Gastrocnemius medialis (tissue), 4 donors: ENCODE measurements at regions not wholly inside any gene's neighbourhood (a gene's known extent, or its start where the extent isn't known, plus 50 kb on each side); places are given as distances from the start of the nearest gene placed in this dataset.

Source experiments
- ATAC-seq, 2 donors: fragments of 150-250 bp; one replicate each; pipeline ENCODE4 v1.9.1; 2016
- DNase-seq, 2 donors: peaks; one replicate each; pipeline ENCODE4 v3.0.0-alpha.2; 2019
- H3K27ac ChIP-seq, 4 donors: fragments of 200-600 bp; sonication (generic); 1 replicate in 1 of 4; 2 replicates in 3 of 4; pipeline ENCODE4 v1.5.1; 2016 to 2018; ENCODE audit warnings: mild to moderate bottlenecking in 2 of 4, moderate library complexity in 1 of 4
- H3K27me3 ChIP-seq, 3 donors: fragments of 200-600 bp; sonication (generic) in 2 of 3; 1 replicate in 1 of 3; 2 replicates in 2 of 3; pipeline versions ENCODE4 v1.5.1 to v1.6.0; 2016 to 2019; ENCODE audit warnings: mild to moderate bottlenecking in 1 of 3, moderate library complexity in 1 of 3
- H3K36me3 ChIP-seq, 2 donors: fragments of 200-600 bp; sonication (generic) in 1 of 2; one replicate each; pipeline ENCODE4 v1.5.1; 2017 to 2018
- H3K4me1 ChIP-seq, 2 donors: fragments of 200-600 bp; sonication (generic) in 1 of 2; one replicate each; pipeline ENCODE4 v1.5.1; 2016 to 2017; ENCODE audit warnings: mild to moderate bottlenecking in 2 of 2
- H3K4me3 ChIP-seq, 4 donors: fragments of 200-600 bp; sonication (generic) in 3 of 4; 1 replicate in 1 of 4; 2 replicates in 3 of 4; pipeline ENCODE4 v1.5.1; 2016 to 2019; ENCODE audit warnings: mild to moderate bottlenecking in 2 of 4
- H3K9me3 ChIP-seq, 3 donors: fragments of 200-600 bp; sonication (generic) in 2 of 3; 1 replicate in 1 of 3; 2 replicates in 2 of 3; pipeline ENCODE4 v1.5.1; 2016 to 2019
- POLR2A ChIP-seq, 2 donors: fragments of 450-650 bp; IDR thresholded peaks; one replicate each; pipeline ENCODE4 v1.6.1; 2017; ENCODE audit warnings: antibody characterized with exemption in 2 of 2, mild to moderate bottlenecking in 2 of 2, moderate library complexity in 2 of 2
- in situ Hi-C, 4 donors: fragments of 200-750 bp; cut with MboI; loops; one replicate each; pipeline versions ENCODE4 v1.15.0 to v1.8.0; 2017; ENCODE audit warnings: low sequenced_read_pairs in 4 of 4
- intact Hi-C: fragments of 100-400 bp; cut with DNase I; formaldehyde crosslinking; loops from one replicate; pipeline ENCODE4 v1.15.1; 2023; ENCODE audit warnings: low total_unique reads
- TF ChIP-seq, protein P1 (sequence below), 5 experiments: fragments of 450-650 bp in 3 of 5; fragments of 200-600 bp in 2 of 5; sonication (generic) in 2 of 5; IDR thresholded peaks in 4 of 5; conservative IDR thresholded peaks in 1 of 5; 1 replicate in 4 of 5; 2 replicates in 1 of 5; pipeline ENCODE4 v1.5.1; 2016 to 2019; ENCODE audit warnings: antibody characterized with exemption in 5 of 5, mild to moderate bottlenecking in 3 of 5, moderate library complexity in 3 of 5

DNA sequence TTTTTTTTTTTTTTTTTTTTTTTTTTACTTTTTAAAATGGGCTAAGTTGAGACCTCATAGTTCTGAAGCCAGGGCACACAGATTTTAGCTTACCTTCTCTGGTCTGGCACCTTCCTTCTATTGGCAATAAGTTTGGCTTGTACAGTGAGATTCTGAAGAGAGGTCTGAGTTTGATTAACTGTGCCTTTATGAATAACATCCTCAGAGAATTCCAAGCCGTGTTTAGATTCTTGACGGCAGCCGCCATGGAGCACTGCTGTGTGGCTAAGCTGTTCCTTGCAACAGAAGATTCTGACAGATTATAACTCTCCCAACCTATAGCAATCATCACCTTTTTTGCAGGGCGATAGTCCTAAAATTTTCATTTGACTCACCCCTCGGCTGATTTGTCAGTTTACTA, 354.9 kb upstream of the FAR2 start:
- intact Hi-C loops (no loop called here), in situ Hi-C loops (no loop called here)
- H3K4me1 ChIP-seq, result no peaks in the 10 kb centered on the region
- no peak for DNase-seq
- no peaks in the 10 kb centered on the region for H3K9me3 ChIP-seq
- no peak for ATAC-seq
- H3K36me3 ChIP-seq, result no peaks in the 10 kb centered on the region
- TF ChIP-seq, protein P1, sequence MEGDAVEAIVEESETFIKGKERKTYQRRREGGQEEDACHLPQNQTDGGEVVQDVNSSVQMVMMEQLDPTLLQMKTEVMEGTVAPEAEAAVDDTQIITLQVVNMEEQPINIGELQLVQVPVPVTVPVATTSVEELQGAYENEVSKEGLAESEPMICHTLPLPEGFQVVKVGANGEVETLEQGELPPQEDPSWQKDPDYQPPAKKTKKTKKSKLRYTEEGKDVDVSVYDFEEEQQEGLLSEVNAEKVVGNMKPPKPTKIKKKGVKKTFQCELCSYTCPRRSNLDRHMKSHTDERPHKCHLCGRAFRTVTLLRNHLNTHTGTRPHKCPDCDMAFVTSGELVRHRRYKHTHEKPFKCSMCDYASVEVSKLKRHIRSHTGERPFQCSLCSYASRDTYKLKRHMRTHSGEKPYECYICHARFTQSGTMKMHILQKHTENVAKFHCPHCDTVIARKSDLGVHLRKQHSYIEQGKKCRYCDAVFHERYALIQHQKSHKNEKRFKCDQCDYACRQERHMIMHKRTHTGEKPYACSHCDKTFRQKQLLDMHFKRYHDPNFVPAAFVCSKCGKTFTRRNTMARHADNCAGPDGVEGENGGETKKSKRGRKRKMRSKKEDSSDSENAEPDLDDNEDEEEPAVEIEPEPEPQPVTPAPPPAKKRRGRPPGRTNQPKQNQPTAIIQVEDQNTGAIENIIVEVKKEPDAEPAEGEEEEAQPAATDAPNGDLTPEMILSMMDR (IDR thresholded peaks at IDR 0.05 in 4 of 5, conservative IDR thresholded peaks at IDR 0.05 in 1 of 5), result no peak
- no peak for TF ChIP-seq POLR2A (IDR thresholded peaks at IDR 0.05)
- no peaks in the 10 kb centered on the region for H3K27me3 ChIP-seq
- H3K27ac ChIP-seq, result no peak overlapping the region
- H3K4me3 ChIP-seq, result no peak overlapping the region

GRCh38 chr12:28794786-28795185, 354.3 kb upstream of the FAR2 start:
- ATAC-seq, result no peak
- Histone ChIP-seq H3K36me3 (no peaks in the 10 kb centered on the region), H3K27ac (no peak overlapping the region), H3K9me3 (no peaks in the 10 kb centered on the region), H3K27me3 (no peaks in the 10 kb centered on the region), H3K4me3 (no peak overlapping the region), H3K4me1 (no peaks in the 10 kb centered on the region)
- TF ChIP-seq, protein P1 (IDR thresholded peaks at IDR 0.05 in 4 of 5, conservative IDR thresholded peaks at IDR 0.05 in 1 of 5), result no peak
- TF ChIP-seq POLR2A (IDR thresholded peaks at IDR 0.05), result no peak
- intact Hi-C loops, result no loop called here
- no peak for DNase-seq
- in situ Hi-C loops, result no loop called here

- intact Hi-C loops, result no loop called here
- H3K4me1 ChIP-seq, result no peaks in the 10 kb centered on the region
- no peaks in the 10 kb centered on the region for H3K36me3 ChIP-seq
- no peaks in the 10 kb centered on the region for H3K27me3 ChIP-seq
- H3K4me3 ChIP-seq, result no peak overlapping the region
- DNase-seq (no peak), ATAC-seq (no peak)
- no peak for TF ChIP-seq POLR2A (IDR thresholded peaks at IDR 0.05)
- TF ChIP-seq, protein P1 (IDR thresholded peaks at IDR 0.05 in 4 of 5, conservative IDR thresholded peaks at IDR 0.05 in 1 of 5), result no peak
- in situ Hi-C loops, result no loop called here
- H3K27ac ChIP-seq, result no peak overlapping the region
- no peaks in the 10 kb centered on the region for H3K9me3 ChIP-seq
Measured at GRCh38 chr12:28795311-28795710, 353.8 kb upstream of the FAR2 start.

DNA sequence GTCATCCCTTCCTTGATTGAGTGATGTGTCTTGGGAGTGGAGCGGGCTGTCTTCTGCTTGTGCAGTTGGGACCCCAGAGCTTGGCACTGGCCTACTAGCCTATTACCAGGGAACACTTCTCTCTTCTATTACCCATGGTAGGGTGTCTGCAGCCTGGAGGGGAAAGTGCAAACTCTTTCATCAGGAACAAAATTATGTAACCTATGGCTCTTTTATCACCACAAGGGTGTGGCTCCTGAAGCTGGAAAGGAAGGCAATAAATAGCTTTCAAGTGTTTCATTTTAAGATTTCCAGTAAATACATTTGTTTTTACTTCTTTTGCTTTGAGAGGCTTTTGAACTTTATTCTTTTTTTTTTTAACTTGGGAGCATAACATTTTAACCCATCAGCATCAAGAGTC, 349.7 kb upstream of the FAR2 start:
- no peak for DNase-seq
- H3K27ac ChIP-seq, result no peak overlapping the region
- in situ Hi-C loops (no loop called here), intact Hi-C loops (no loop called here)
- H3K4me1 ChIP-seq, result no peaks in the 10 kb centered on the region
- no peak overlapping the region for H3K4me3 ChIP-seq
- no peak for TF ChIP-seq POLR2A (IDR thresholded peaks at IDR 0.05)
- TF ChIP-seq, protein P1 (IDR thresholded peaks at IDR 0.05 in 4 of 5, conservative IDR thresholded peaks at IDR 0.05 in 1 of 5), result no peak
- ATAC-seq, result no peak
- H3K27me3 ChIP-seq, result no peaks in the 10 kb centered on the region
- H3K36me3 ChIP-seq, result no peaks in the 10 kb centered on the region
- no peaks in the 10 kb centered on the region for H3K9me3 ChIP-seq

DNA sequence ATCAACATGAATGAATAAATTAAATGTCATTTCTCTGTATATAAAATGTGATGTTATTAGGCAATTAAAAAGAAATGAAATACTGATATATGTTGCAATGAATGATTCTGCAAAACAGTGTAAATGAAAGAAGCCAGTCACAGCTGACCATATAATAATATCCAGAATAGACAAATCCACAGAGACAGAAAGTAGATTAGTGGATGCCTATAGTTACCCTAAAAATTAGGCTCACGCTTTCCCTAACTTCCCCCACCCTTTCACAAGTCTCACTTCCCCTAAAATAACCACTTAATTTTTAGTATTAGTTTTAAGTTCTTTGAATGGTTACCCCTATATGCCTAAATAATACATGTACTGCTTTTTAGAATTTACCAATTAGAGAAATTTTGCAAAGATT, 348.9 kb upstream of the FAR2 start:
- Histone ChIP-seq H3K4me3 (no peak overlapping the region), H3K4me1 (no peaks in the 10 kb centered on the region), H3K9me3 (no peaks in the 10 kb centered on the region), H3K27ac (no peak overlapping the region), H3K27me3 (no peaks in the 10 kb centered on the region), H3K36me3 (no peaks in the 10 kb centered on the region)
- intact Hi-C loops, result no loop called here
- DNase-seq, result no peak
- no peak for ATAC-seq
- in situ Hi-C loops, result no loop called here
- TF ChIP-seq POLR2A (IDR thresholded peaks at IDR 0.05), result no peak
- TF ChIP-seq, protein P1 (IDR thresholded peaks at IDR 0.05 in 4 of 5, conservative IDR thresholded peaks at IDR 0.05 in 1 of 5), result no peak
